Activated effector memory CD4-positive, alpha-beta T cell treated with anti-CD3 and anti-CD28 coated beads, Interleukin-2, amount 50 U/mL, for 16 hours (primary cell): ENCODE measurements at regions not wholly inside any gene's neighbourhood (a gene's known extent, or its start where the extent isn't known, plus 50 kb on each side); places are given as distances from the start of the nearest gene placed in this dataset.
"Not testable (repeated sequence)": the region's sequence is repeated elsewhere in the genome, so short reads cannot be mapped to it uniquely, and the experiment has no call there.

ENCODE experiments used
- DNase-seq: peaks from one replicate; pipeline ENCODE4 v3.0.0-alpha.2; 2020

GRCh38 chr7:152539190-152539495 is 103.3 kb upstream of the KMT2C start:
- not testable (repeated sequence) for DNase-seq

GRCh38 chr7:152538346-152539189 is 102.8 kb upstream of the KMT2C start:
- not testable (repeated sequence) for DNase-seq

GRCh38 chr7:152537639-152538038 is 101.8 kb upstream of the KMT2C start:
- no peak for DNase-seq

- DNase-seq = no peak
Observed at GRCh38 chr7:152528612-152529011, 92.8 kb upstream of the KMT2C start.

GRCh38 chr7:152527610-152528032 is 91.8 kb upstream of the KMT2C start:
- no peak for DNase-seq

- DNase-seq = no peak
Observed at GRCh38 chr7:152523916-152524315, 88.1 kb upstream of the KMT2C start.

GRCh38 chr7:152522571-152523067 is 86.8 kb upstream of the KMT2C start:
- DNase-seq = no peak

GRCh38 chr7:152521420-152522337 is 85.9 kb upstream of the KMT2C start:
- DNase-seq = no peak

- no peak for DNase-seq
Observed at GRCh38 chr7:152520861-152521302, 85.1 kb upstream of the KMT2C start.

GRCh38 chr7:152519290-152519689 is 83.5 kb upstream of the KMT2C start:
- DNase-seq = no peak

- DNase-seq = no peak
Observed at GRCh38 chr7:152516216-152516615, 80.4 kb upstream of the KMT2C start.

- DNase-seq = not testable (repeated sequence)
Observed at GRCh38 chr7:152515266-152515950, 79.6 kb upstream of the KMT2C start.

- no peak for DNase-seq
Observed at GRCh38 chr7:152514771-152515105, 78.9 kb upstream of the KMT2C start.

GRCh38 chr7:152513861-152514770 is 78.3 kb upstream of the KMT2C start:
- no peak for DNase-seq

GRCh38 chr7:152512706-152513105 is 76.9 kb upstream of the KMT2C start:
- no peak for DNase-seq

- DNase-seq = no peak
Observed at GRCh38 chr7:152511736-152512135, 75.9 kb upstream of the KMT2C start.

GRCh38 chr7:152508701-152509100 is 72.9 kb upstream of the KMT2C start:
- DNase-seq = no peak

- DNase-seq = no peak
Observed at GRCh38 chr7:152505606-152506005, 69.8 kb upstream of the KMT2C start.

GRCh38 chr7:152504816-152505215 is 69.0 kb upstream of the KMT2C start:
- no peak for DNase-seq

- DNase-seq = no peak
Observed at GRCh38 chr7:152504367-152504766, 68.6 kb upstream of the KMT2C start.

GRCh38 chr7:152502813-152503790 is 67.3 kb upstream of the KMT2C start:
- DNase-seq = no peak
